ENCODE measurements at regions not wholly inside any gene's neighbourhood (a gene's known extent, or its start where the extent isn't known, plus 50 kb on each side); places are given as distances from the start of the nearest gene placed in this dataset.
"Not testable (repeated sequence)": the region's sequence is repeated elsewhere in the genome, so short reads cannot be mapped to it uniquely, and the experiment has no call there.

- no peak for DNase-seq (ENCODE audit: low read depth, low spot score)
- Histone ChIP-seq H3K9me3 (ENCODE audit: low read depth, low read length) (no peaks in the 10 kb centered on the region), H3K9ac (ENCODE audit: insufficient read length) (no peak overlapping the region), H3K36me3 (ENCODE audit: insufficient read depth, low read length) (no peaks in the 10 kb centered on the region), H3K4me3 (no peak overlapping the region), H3K27ac (no peak overlapping the region)
- TF ChIP-seq POLR2AphosphoS5 (IDR thresholded peaks at IDR 0.05; ENCODE audit: borderline replicate concordance, low read depth, low read length): no peak
- no peak for TF ChIP-seq EZH2 (IDR thresholded peaks at IDR 0.05)
- no peak for TF ChIP-seq FOXP2 (optimal IDR thresholded peaks at IDR 0.05; ENCODE audit: control extremely low read depth, extremely low read length, insufficient read depth)
Observed at GRCh38 chr12:67039995-67040860, 228.9 kb upstream of the CAND1 start.

GRCh38 chr12:67040861-67041137, 228.4 kb upstream of the CAND1 start:
- H3K27ac ChIP-seq: no peak overlapping the region
- no peak for DNase-seq (ENCODE audit: low read depth, low spot score)
- no peak for TF ChIP-seq EZH2 (IDR thresholded peaks at IDR 0.05)
- no peak for TF ChIP-seq FOXP2 (optimal IDR thresholded peaks at IDR 0.05; ENCODE audit: control extremely low read depth, extremely low read length, insufficient read depth)
- TF ChIP-seq POLR2AphosphoS5 (IDR thresholded peaks at IDR 0.05; ENCODE audit: borderline replicate concordance, low read depth, low read length): no peak

GRCh38 chr12:67042697-67043131, 226.4 kb upstream of the CAND1 start:
- DNase-seq (ENCODE audit: low read depth, low spot score): no peak
- H3K9ac ChIP-seq (ENCODE audit: insufficient read length): no peak overlapping the region
- H3K9me3 ChIP-seq (ENCODE audit: low read depth, low read length): no peaks in the 10 kb centered on the region
- no peak overlapping the region for H3K4me3 ChIP-seq
- TF ChIP-seq EZH2 (IDR thresholded peaks at IDR 0.05) (no peak), FOXP2 (optimal IDR thresholded peaks at IDR 0.05; ENCODE audit: control extremely low read depth, extremely low read length, insufficient read depth) (no peak), POLR2AphosphoS5 (IDR thresholded peaks at IDR 0.05; ENCODE audit: borderline replicate concordance, low read depth, low read length) (no peak)
- H3K36me3 ChIP-seq (ENCODE audit: insufficient read depth, low read length): no peaks in the 10 kb centered on the region
- H3K27ac ChIP-seq: no peak overlapping the region

More at GRCh38 chr12:67040861-67041137, 228.4 kb upstream of the CAND1 start:
- no peak overlapping the region for H3K4me3 ChIP-seq
- no peak overlapping the region for H3K9ac ChIP-seq (ENCODE audit: insufficient read length)
- H3K9me3 ChIP-seq (ENCODE audit: low read depth, low read length): no peaks in the 10 kb centered on the region
- no peaks in the 10 kb centered on the region for H3K36me3 ChIP-seq (ENCODE audit: insufficient read depth, low read length)

GRCh38 chr12:67043771-67044170, 225.4 kb upstream of the CAND1 start:
- no peaks in the 10 kb centered on the region for H3K9me3 ChIP-seq (ENCODE audit: low read depth, low read length)
- no peak for DNase-seq (ENCODE audit: low read depth, low spot score)
- TF ChIP-seq EZH2 (IDR thresholded peaks at IDR 0.05) (no peak), POLR2AphosphoS5 (IDR thresholded peaks at IDR 0.05; ENCODE audit: borderline replicate concordance, low read depth, low read length) (no peak), FOXP2 (optimal IDR thresholded peaks at IDR 0.05; ENCODE audit: control extremely low read depth, extremely low read length, insufficient read depth) (no peak)
- no peak overlapping the region for H3K4me3 ChIP-seq
- H3K27ac ChIP-seq: no peak overlapping the region
- no peaks in the 10 kb centered on the region for H3K36me3 ChIP-seq (ENCODE audit: insufficient read depth, low read length)
- no peak overlapping the region for H3K9ac ChIP-seq (ENCODE audit: insufficient read length)

GRCh38 chr12:67045650-67046049, 223.5 kb upstream of the CAND1 start:
- H3K4me3 ChIP-seq: no peak overlapping the region
- DNase-seq (ENCODE audit: low read depth, low spot score): no peak
- H3K27ac ChIP-seq: no peak overlapping the region
- TF ChIP-seq EZH2 (IDR thresholded peaks at IDR 0.05): no peak
- no peak for TF ChIP-seq POLR2AphosphoS5 (IDR thresholded peaks at IDR 0.05; ENCODE audit: borderline replicate concordance, low read depth, low read length)
- TF ChIP-seq FOXP2 (optimal IDR thresholded peaks at IDR 0.05; ENCODE audit: control extremely low read depth, extremely low read length, insufficient read depth): no peak
- H3K9ac ChIP-seq (ENCODE audit: insufficient read length): no peak overlapping the region
- no peaks in the 10 kb centered on the region for H3K36me3 ChIP-seq (ENCODE audit: insufficient read depth, low read length)
- no peaks in the 10 kb centered on the region for H3K9me3 ChIP-seq (ENCODE audit: low read depth, low read length)

- no peak for DNase-seq (ENCODE audit: low read depth, low spot score)
- no peak overlapping the region for H3K4me3 ChIP-seq
- no peaks in the 10 kb centered on the region for H3K9me3 ChIP-seq (ENCODE audit: low read depth, low read length)
- TF ChIP-seq FOXP2 (optimal IDR thresholded peaks at IDR 0.05; ENCODE audit: control extremely low read depth, extremely low read length, insufficient read depth) (no peak), EZH2 (IDR thresholded peaks at IDR 0.05) (no peak)
- no peak overlapping the region for H3K27ac ChIP-seq
- no peaks in the 10 kb centered on the region for H3K36me3 ChIP-seq (ENCODE audit: insufficient read depth, low read length)
- no peak overlapping the region for H3K9ac ChIP-seq (ENCODE audit: insufficient read length)
Observed at GRCh38 chr12:67046062-67046461, 223.1 kb upstream of the CAND1 start.

- no peak overlapping the region for H3K4me3 ChIP-seq
- H3K9me3 ChIP-seq (ENCODE audit: low read depth, low read length): no peaks in the 10 kb centered on the region
- no peaks in the 10 kb centered on the region for H3K36me3 ChIP-seq (ENCODE audit: insufficient read depth, low read length)
- H3K9ac ChIP-seq (ENCODE audit: insufficient read length): no peak overlapping the region
- DNase-seq (ENCODE audit: low read depth, low spot score): no peak
- TF ChIP-seq POLR2AphosphoS5 (IDR thresholded peaks at IDR 0.05; ENCODE audit: borderline replicate concordance, low read depth, low read length) (no peak), FOXP2 (optimal IDR thresholded peaks at IDR 0.05; ENCODE audit: control extremely low read depth, extremely low read length, insufficient read depth) (no peak), EZH2 (IDR thresholded peaks at IDR 0.05) (no peak)
- H3K27ac ChIP-seq: no peak overlapping the region
Observed at GRCh38 chr12:67047634-67048033, 221.5 kb upstream of the CAND1 start.

GRCh38 chr12:67048371-67048770, 220.8 kb upstream of the CAND1 start:
- DNase-seq (ENCODE audit: low read depth, low spot score): no peak
- H3K9me3 ChIP-seq (ENCODE audit: low read depth, low read length): no peaks in the 10 kb centered on the region
- no peak overlapping the region for H3K4me3 ChIP-seq
- TF ChIP-seq POLR2AphosphoS5 (IDR thresholded peaks at IDR 0.05; ENCODE audit: borderline replicate concordance, low read depth, low read length) (no peak), FOXP2 (optimal IDR thresholded peaks at IDR 0.05; ENCODE audit: control extremely low read depth, extremely low read length, insufficient read depth) (no peak), EZH2 (IDR thresholded peaks at IDR 0.05) (no peak)
- no peak overlapping the region for H3K27ac ChIP-seq
- no peaks in the 10 kb centered on the region for H3K36me3 ChIP-seq (ENCODE audit: insufficient read depth, low read length)
- no peak overlapping the region for H3K9ac ChIP-seq (ENCODE audit: insufficient read length)

- H3K36me3 ChIP-seq (ENCODE audit: insufficient read depth, low read length); DNase-seq (ENCODE audit: low read depth, low spot score): not testable (repeated sequence)
Observed at GRCh38 chr12:67049199-67049598, 220.0 kb upstream of the CAND1 start.

More at GRCh38 chr12:67049199-67049598, 220.0 kb upstream of the CAND1 start:
- H3K4me3 ChIP-seq; H3K9me3 ChIP-seq (ENCODE audit: low read depth, low read length); H3K27ac ChIP-seq; H3K9ac ChIP-seq (ENCODE audit: insufficient read length): not testable (repeated sequence)

Data from SK-N-MC (cell line).